ENCODE measurements at regions not wholly inside any gene's neighbourhood (a gene's known extent, or its start where the extent isn't known, plus 50 kb on each side); places are given as distances from the start of the nearest gene placed in this dataset.

DNA sequence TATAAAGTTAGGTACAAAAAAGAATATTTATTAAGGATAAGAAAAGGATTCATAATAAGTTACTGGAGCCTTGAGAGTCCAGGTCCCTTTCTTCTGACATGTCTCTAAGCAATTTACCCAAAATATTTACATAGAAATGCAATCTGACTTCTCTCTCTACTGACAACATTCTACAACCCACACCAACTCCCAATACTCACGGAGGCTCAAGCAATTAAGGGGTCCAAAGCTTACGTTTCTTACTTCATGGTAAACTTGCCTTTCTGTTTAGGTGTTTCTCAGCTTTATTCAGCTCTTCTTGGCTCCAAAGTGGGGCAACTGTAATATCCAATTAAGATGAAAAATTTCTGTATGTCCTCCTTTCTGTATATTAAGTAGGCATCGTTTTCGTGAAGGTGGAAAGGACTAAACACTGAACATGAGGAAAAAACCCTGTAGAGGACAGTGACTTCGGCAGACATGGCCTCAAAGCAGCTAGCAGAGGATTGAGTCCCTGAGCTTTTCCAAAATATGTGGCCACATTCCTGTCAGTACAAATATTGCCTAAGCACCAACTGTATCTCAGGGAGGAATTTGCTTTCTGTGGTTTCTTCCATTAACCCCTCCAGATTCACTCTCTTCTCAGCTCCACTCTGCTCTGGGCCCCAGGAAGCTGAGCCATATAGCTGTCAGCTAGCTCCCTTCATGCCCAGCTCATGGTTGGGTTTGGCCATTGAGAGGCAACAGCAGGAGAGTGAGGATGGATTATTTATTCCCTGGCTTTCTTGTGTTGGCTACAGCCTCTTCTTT, 67.9 kb upstream of the GLS start:
- TF ChIP-seq, protein P1, sequence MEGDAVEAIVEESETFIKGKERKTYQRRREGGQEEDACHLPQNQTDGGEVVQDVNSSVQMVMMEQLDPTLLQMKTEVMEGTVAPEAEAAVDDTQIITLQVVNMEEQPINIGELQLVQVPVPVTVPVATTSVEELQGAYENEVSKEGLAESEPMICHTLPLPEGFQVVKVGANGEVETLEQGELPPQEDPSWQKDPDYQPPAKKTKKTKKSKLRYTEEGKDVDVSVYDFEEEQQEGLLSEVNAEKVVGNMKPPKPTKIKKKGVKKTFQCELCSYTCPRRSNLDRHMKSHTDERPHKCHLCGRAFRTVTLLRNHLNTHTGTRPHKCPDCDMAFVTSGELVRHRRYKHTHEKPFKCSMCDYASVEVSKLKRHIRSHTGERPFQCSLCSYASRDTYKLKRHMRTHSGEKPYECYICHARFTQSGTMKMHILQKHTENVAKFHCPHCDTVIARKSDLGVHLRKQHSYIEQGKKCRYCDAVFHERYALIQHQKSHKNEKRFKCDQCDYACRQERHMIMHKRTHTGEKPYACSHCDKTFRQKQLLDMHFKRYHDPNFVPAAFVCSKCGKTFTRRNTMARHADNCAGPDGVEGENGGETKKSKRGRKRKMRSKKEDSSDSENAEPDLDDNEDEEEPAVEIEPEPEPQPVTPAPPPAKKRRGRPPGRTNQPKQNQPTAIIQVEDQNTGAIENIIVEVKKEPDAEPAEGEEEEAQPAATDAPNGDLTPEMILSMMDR (IDR thresholded peaks at IDR 0.05; ENCODE audit: borderline replicate concordance, control extremely low read depth, extremely low read depth, insufficient read depth, missing control alignments) = no peak
- in situ Hi-C loops (cut with MboI; ENCODE audit: low sequenced_read_pairs, unreplicated experiment) = loop anchor here (25.0 kb wide), 2 partner anchors 425 to 725 kb away; no protein-coding TSS in a partner anchor
- DNase-seq (ENCODE audit: low spot score) = no peak

DNA sequence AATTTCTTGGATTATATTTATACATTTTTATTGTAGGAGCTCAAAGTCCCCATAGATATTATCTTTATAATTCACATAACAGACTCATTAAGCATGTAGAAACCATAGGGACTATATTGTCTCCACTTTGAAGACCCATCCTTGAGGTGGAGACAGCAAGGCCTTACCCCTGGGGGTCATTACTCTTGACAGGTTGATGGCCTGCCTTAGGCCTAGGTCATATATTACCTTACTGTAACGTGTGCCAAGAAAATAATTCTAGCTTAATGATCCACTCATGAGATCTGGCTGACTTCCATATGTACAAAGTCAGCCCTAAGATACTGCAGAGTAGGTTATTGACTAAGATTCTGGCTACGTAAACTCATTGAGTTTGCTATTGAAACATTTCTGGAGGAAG, 65.4 kb upstream of the GLS start:
- no peak for DNase-seq (ENCODE audit: low spot score)
- in situ Hi-C loops (cut with MboI; ENCODE audit: low sequenced_read_pairs, unreplicated experiment) = loop anchor here (25.0 kb wide), 2 partner anchors 428 to 728 kb away; no protein-coding TSS in a partner anchor
- TF ChIP-seq, protein P1 (IDR thresholded peaks at IDR 0.05; ENCODE audit: borderline replicate concordance, control extremely low read depth, extremely low read depth, insufficient read depth, missing control alignments) = no peak

DNA sequence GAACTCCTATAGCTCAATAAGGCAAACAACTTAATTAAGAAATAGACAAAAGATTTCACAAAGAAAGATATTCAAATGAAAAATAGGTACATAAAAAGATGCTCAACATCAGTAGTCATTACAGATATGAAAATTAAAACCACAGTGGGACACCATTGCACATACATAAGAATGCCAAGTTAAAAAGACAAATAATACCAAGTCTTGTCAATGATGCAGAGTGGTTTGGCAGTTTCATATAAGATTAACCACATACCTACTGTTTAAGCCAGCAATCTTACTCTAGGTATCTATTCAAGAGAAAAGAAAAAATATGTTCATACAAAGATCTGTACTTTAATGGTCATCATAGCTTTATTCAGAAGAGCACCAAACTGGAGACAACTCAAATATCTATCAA, 63.5 kb upstream of the GLS start:
- DNase-seq (ENCODE audit: low spot score) = no peak
- TF ChIP-seq, protein P1 (IDR thresholded peaks at IDR 0.05; ENCODE audit: borderline replicate concordance, control extremely low read depth, extremely low read depth, insufficient read depth, missing control alignments) = no peak
- in situ Hi-C loops (cut with MboI; ENCODE audit: low sequenced_read_pairs, unreplicated experiment) = loop anchor here (25.0 kb wide), 2 partner anchors 430 to 730 kb away; no protein-coding TSS in a partner anchor

DNA sequence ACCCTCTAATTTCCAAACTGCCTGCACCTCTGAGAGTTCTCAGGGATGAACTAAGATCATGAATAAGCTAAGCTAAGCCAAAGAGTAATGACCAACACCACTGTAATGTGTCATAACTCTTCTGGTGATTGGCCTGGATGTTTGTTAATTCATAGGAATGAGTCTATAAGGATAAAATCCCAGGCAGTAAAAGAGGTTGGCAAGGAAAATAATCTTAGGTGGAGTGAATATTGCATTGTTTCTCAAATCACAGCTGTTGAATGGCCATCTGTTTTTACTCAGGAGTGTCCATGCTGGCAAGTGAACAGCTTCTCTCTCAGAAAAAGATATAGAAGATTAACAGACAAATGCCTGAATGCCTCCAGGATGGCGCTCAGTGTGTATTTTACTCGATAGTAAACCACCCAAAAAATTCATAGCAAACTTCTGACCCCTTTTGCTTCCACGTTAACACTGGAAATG, 60.8 kb upstream of the GLS start:
- in situ Hi-C loops (cut with MboI; ENCODE audit: low sequenced_read_pairs, unreplicated experiment) = loop anchor here (25.0 kb wide), 2 partner anchors 433 to 733 kb away; no protein-coding TSS in a partner anchor
- TF ChIP-seq, protein P1 (IDR thresholded peaks at IDR 0.05; ENCODE audit: borderline replicate concordance, control extremely low read depth, extremely low read depth, insufficient read depth, missing control alignments) = no peak
- DNase-seq (ENCODE audit: low spot score) = no peak

DNA sequence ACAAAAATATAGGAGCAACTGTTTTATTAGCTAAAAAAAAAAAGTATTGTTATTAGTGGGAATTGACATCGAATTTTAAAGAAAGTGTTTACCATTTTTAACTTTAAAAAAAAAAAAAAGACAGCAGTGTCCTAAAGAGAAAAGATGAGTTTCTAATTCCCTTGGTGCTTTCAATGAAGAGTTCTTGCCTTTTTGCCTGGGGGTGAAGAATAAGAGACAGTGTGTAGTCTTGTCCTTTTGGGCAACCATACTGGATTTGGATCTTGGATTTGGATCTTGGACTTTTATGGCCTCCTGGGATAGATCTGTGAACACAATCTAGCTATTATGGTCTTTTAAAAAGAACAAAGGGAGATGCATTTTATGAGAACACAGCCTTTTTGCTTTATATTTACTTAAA, 60.2 kb upstream of the GLS start:
- in situ Hi-C loops (cut with MboI; ENCODE audit: low sequenced_read_pairs, unreplicated experiment) = loop anchor here (25.0 kb wide), 2 partner anchors 433 to 733 kb away; no protein-coding TSS in a partner anchor
- TF ChIP-seq, protein P1 (IDR thresholded peaks at IDR 0.05; ENCODE audit: borderline replicate concordance, control extremely low read depth, extremely low read depth, insufficient read depth, missing control alignments) = no peak
- DNase-seq (ENCODE audit: low spot score) = no peak

DNA sequence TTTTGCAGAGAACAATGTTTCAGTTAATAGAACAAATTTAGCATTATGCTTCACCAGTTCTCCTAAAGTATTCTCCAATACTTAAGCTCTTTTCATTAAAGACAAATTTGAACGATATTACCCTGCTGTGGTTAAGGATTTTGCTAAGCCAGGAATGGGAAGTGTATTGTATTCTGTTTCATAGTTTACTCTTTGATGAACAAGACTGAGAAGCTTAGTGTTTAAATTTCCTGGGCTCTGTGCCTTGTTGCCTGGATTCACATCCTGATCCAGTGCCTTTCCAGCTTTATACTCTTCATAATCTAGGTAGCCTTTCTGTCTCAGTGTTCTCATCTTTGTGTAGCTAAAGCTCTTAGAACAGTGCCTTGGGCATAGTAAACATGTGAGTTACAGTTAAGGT, 58.6 kb upstream of the GLS start:
- TF ChIP-seq, protein P1 (IDR thresholded peaks at IDR 0.05; ENCODE audit: borderline replicate concordance, control extremely low read depth, extremely low read depth, insufficient read depth, missing control alignments) = no peak
- in situ Hi-C loops (cut with MboI; ENCODE audit: low sequenced_read_pairs, unreplicated experiment) = loop anchor here (25.0 kb wide), 2 partner anchors 435 to 735 kb away; no protein-coding TSS in a partner anchor
- no peak for DNase-seq (ENCODE audit: low spot score)
